ENCODE measurements at regions not wholly inside any gene's neighbourhood (a gene's known extent, or its start where the extent isn't known, plus 50 kb on each side); places are given as distances from the start of the nearest gene placed in this dataset.

DNA sequence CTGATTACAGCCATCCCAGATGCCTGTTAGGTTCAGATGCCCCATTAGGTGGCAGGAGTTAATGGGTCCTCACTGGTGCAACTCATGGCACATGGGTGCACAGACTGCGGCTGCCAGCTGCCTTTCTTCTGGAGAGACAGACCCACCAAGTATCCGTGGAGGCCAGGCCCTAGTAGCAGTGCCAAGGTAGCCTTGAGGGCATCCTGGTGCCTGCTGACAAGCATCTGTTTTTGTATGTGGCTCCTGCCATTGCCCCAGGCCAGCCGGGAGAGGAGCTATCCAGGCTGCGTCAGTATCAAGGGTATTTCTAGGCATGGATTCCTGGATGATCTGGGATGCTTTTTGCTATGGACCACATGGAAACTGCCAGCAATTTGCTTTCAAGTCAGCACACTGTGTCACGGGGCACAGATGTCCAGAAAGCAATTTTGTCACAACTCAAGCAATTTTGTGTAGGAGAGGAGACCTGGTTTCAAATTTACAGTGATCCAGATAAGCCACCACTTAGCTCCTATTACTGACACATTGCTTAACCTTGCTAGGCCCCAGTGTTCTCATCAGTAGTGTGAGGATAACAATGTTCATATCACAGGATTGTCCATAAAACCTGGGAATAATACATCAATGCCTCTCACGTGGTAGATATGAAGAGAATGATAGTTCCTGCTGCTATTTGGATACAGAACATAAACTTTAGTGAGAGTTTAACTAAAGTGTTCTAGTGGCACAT lies 815.1 kb upstream of the RAB6C start:
- Histone ChIP-seq H3K27ac (peak overlapping the region; percentile 19), H3K27me3 (no peaks in the 10 kb centered on the region), H3K9me2 (replicated peaks; ENCODE audit: insufficient read depth) (no peaks in the 10 kb centered on the region), H3K4me2 (no peak overlapping the region), H3K79me2 (no peaks in the 10 kb centered on the region), H3K4me3 (no peak overlapping the region), H3K36me3 (replicated peaks; ENCODE audit: insufficient read depth, low read depth) (no peaks in the 10 kb centered on the region), H2AFZ (no peak overlapping the region), H3K4me1 (ENCODE audit: insufficient read depth) (peaks cover 4% of the 10 kb centered on the region), H3K9me3 (ENCODE audit: low read depth) (no peaks in the 10 kb centered on the region), H4K20me1 (ENCODE audit: insufficient read depth, poor library complexity, severe bottlenecking) (no peaks in the 10 kb centered on the region)
- WGBS (ENCODE audit: low lambda C conversion rate, missing lambda C conversion rate): 63% methylated on average over 6 of the region's 6 CpGs
- no peak for TF ChIP-seq EZH2phosphoT487 (IDR thresholded peaks at IDR 0.05; ENCODE audit: low read depth, severe bottlenecking, unreplicated experiment)
- TF ChIP-seq, protein P1, sequence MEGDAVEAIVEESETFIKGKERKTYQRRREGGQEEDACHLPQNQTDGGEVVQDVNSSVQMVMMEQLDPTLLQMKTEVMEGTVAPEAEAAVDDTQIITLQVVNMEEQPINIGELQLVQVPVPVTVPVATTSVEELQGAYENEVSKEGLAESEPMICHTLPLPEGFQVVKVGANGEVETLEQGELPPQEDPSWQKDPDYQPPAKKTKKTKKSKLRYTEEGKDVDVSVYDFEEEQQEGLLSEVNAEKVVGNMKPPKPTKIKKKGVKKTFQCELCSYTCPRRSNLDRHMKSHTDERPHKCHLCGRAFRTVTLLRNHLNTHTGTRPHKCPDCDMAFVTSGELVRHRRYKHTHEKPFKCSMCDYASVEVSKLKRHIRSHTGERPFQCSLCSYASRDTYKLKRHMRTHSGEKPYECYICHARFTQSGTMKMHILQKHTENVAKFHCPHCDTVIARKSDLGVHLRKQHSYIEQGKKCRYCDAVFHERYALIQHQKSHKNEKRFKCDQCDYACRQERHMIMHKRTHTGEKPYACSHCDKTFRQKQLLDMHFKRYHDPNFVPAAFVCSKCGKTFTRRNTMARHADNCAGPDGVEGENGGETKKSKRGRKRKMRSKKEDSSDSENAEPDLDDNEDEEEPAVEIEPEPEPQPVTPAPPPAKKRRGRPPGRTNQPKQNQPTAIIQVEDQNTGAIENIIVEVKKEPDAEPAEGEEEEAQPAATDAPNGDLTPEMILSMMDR (IDR thresholded peaks at IDR 0.05; ENCODE audit: poor library complexity): no peak
- DNase-seq (ENCODE audit: low spot score): no peak

DNA sequence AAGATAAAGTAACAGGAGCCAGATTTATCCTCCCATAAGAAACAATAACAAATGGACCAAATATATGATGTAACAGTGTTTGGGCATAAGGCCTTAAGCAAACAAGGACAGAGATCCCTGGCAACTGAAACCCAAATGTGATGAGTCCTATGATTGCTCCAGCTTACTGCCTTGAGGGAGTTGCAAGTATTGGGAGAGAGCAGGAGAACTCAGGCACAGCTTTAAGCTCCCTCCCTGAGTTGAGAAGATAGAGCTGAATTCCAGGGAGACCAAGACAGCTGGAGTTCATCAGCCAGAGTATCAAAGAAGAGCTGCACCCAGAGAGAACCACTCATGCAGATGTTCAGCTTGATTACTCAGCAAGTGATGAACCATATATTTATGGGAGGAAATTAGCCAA lies 814.5 kb upstream of the RAB6C start:
- no peaks in the 10 kb centered on the region for H3K9me3 ChIP-seq (ENCODE audit: low read depth)
- no peak for DNase-seq (ENCODE audit: low spot score)
- H3K27ac ChIP-seq: peak overlapping the region; percentile 19
- no peaks in the 10 kb centered on the region for H3K79me2 ChIP-seq
- H3K36me3 ChIP-seq (replicated peaks; ENCODE audit: insufficient read depth, low read depth): no peaks in the 10 kb centered on the region
- H2AFZ ChIP-seq: no peak overlapping the region
- no peak overlapping the region for H3K4me3 ChIP-seq
- no peaks in the 10 kb centered on the region for H3K27me3 ChIP-seq
- TF ChIP-seq, protein P1 (IDR thresholded peaks at IDR 0.05; ENCODE audit: poor library complexity): no peak
- TF ChIP-seq EZH2phosphoT487 (IDR thresholded peaks at IDR 0.05; ENCODE audit: low read depth, severe bottlenecking, unreplicated experiment): no peak
- no peaks in the 10 kb centered on the region for H3K9me2 ChIP-seq (replicated peaks; ENCODE audit: insufficient read depth)
- no peaks in the 10 kb centered on the region for H4K20me1 ChIP-seq (ENCODE audit: insufficient read depth, poor library complexity, severe bottlenecking)
- no peak overlapping the region for H3K4me2 ChIP-seq
- H3K4me1 ChIP-seq (ENCODE audit: insufficient read depth): peaks cover 4% of the 10 kb centered on the region

DNA sequence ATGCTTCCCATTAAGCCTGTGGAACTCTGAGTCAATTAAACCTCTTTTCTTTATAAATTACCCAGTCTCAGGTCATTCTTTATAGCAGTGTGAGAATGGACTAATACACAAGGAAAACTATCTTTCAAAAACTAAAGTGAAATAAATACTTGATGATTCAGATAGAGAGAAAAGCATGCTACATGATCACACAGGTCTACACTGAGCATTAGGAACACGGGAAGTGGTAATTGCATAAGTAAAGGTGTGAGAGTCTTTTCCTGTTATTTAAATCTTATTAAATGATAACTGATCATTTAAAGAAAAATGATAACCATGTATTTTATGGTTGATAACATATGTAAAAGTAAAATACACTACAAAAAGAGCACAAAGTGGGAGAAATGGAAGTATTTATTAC lies 812.0 kb upstream of the RAB6C start:
- 91% methylated on average over 1 of the region's 1 CpG for WGBS (ENCODE audit: low lambda C conversion rate, missing lambda C conversion rate)
- Histone ChIP-seq H2AFZ (no peak overlapping the region), H3K9me2 (replicated peaks; ENCODE audit: insufficient read depth) (no peaks in the 10 kb centered on the region), H3K27me3 (no peaks in the 10 kb centered on the region), H3K36me3 (replicated peaks; ENCODE audit: insufficient read depth, low read depth) (no peaks in the 10 kb centered on the region), H3K79me2 (no peaks in the 10 kb centered on the region), H3K27ac (no peak overlapping the region), H4K20me1 (ENCODE audit: insufficient read depth, poor library complexity, severe bottlenecking) (no peaks in the 10 kb centered on the region), H3K4me2 (no peak overlapping the region), H3K9me3 (ENCODE audit: low read depth) (no peaks in the 10 kb centered on the region), H3K4me3 (no peak overlapping the region), H3K4me1 (ENCODE audit: insufficient read depth) (peaks cover 4% of the 10 kb centered on the region)
- no peak for DNase-seq (ENCODE audit: low spot score)
- TF ChIP-seq, protein P1 (IDR thresholded peaks at IDR 0.05; ENCODE audit: poor library complexity): no peak
- TF ChIP-seq EZH2 (IDR thresholded peaks at IDR 0.05; ENCODE audit: borderline replicate concordance) (no peak), EZH2phosphoT487 (IDR thresholded peaks at IDR 0.05; ENCODE audit: low read depth, severe bottlenecking, unreplicated experiment) (no peak)

- Histone ChIP-seq H4K20me1 (ENCODE audit: insufficient read depth, poor library complexity, severe bottlenecking) (no peaks in the 10 kb centered on the region), H3K36me3 (replicated peaks; ENCODE audit: insufficient read depth, low read depth) (no peaks in the 10 kb centered on the region), H3K4me1 (ENCODE audit: insufficient read depth) (no peaks in the 10 kb centered on the region), H3K4me2 (no peak overlapping the region), H3K27ac (no peak overlapping the region), H3K27me3 (no peaks in the 10 kb centered on the region), H3K9me3 (ENCODE audit: low read depth) (no peaks in the 10 kb centered on the region), H3K9me2 (replicated peaks; ENCODE audit: insufficient read depth) (no peaks in the 10 kb centered on the region), H3K4me3 (no peak overlapping the region), H3K79me2 (no peaks in the 10 kb centered on the region), H2AFZ (no peak overlapping the region)
- no peak for DNase-seq (ENCODE audit: low spot score)
- WGBS (ENCODE audit: low lambda C conversion rate, missing lambda C conversion rate): 95% methylated on average over 2 of the region's 2 CpGs
- TF ChIP-seq EZH2phosphoT487 (IDR thresholded peaks at IDR 0.05; ENCODE audit: low read depth, severe bottlenecking, unreplicated experiment) (no peak), EZH2 (IDR thresholded peaks at IDR 0.05; ENCODE audit: borderline replicate concordance) (no peak)
- TF ChIP-seq, protein P1 (IDR thresholded peaks at IDR 0.05; ENCODE audit: poor library complexity): no peak
Observed at GRCh38 chr2:129170570-129170969, 808.9 kb upstream of the RAB6C start.
